Activated CD8-positive, alpha-beta T cell treated with anti-CD3 and anti-CD28 coated beads for 36 hours (primary cell): ENCODE measurements at regions not wholly inside any gene's neighbourhood (a gene's known extent, or its start where the extent isn't known, plus 50 kb on each side); places are given as distances from the start of the nearest gene placed in this dataset.

Source experiments
- ATAC-seq: fragments of 200-7000 bp; cut with Tn5 transposase; one replicate; pipeline ENCODE4 v1.10.0; 2021; ENCODE audit warnings: mild to moderate bottlenecking, moderate library complexity
- CTCF ChIA-PET: fragments of 350-600 bp; sonication (Branson Sonifier 250); formaldehyde crosslinking; loops from one replicate; lab custom pipeline; 2021; ENCODE audit warnings: antibody characterized with exemption; lab: Charles Lee
- POLR2A ChIA-PET: fragments of 350-600 bp; sonication (Branson Sonifier 250); formaldehyde crosslinking; loops from one replicate; lab custom pipeline; 2021; ENCODE audit warnings: antibody characterized with exemption; lab: Charles Lee
- DNase-seq: peaks from one replicate; pipeline ENCODE4 v3.0.0-alpha.2; 2020
- H3K27ac Mint-ChIP-seq: one replicate; pipeline ENCODE4 v1.8.0; 2021; ENCODE audit warnings: mild to moderate bottlenecking, mixed read lengths
- H3K27me3 Mint-ChIP-seq: one replicate; pipeline ENCODE4 v1.8.0; 2021; ENCODE audit warnings: mixed read lengths
- H3K36me3 Mint-ChIP-seq: one replicate; pipeline ENCODE4 v1.8.0; 2021; ENCODE audit warnings: low read depth, mixed read lengths
- H3K4me1 Mint-ChIP-seq: one replicate; pipeline ENCODE4 v1.8.0; 2021; ENCODE audit warnings: low read depth, mixed read lengths
- H3K4me3 Mint-ChIP-seq: one replicate; pipeline ENCODE4 v1.8.0; 2021; ENCODE audit warnings: mild to moderate bottlenecking, moderate library complexity, mixed read lengths
- H3K9me3 Mint-ChIP-seq: one replicate; pipeline ENCODE4 v1.8.0; 2021; ENCODE audit warnings: mixed read lengths
- intact Hi-C: fragments of 100-400 bp; cut with micrococcal nuclease; formaldehyde crosslinking; loops from one replicate; pipeline ENCODE4 v1.10.0; 2022
- TF ChIP-seq, protein P1 (sequence below): fragments of 200-600 bp; IDR thresholded peaks from one replicate; pipeline ENCODE4 v1.8.0; 2022; ENCODE audit warnings: antibody characterized with exemption, mild to moderate bottlenecking

- intact Hi-C loops = no loop called here
- CTCF ChIA-PET = interaction anchor here (1.0 kb wide), 1 partner anchor 12 kb away, joined by 3 read pairs; no protein-coding TSS in a partner anchor
These were observed 156.8 kb upstream of the LYZL1 start for GRCh38 chr10:29131952-29132547.

GRCh38 chr10:29132551-29133111 is 156.2 kb upstream of the LYZL1 start:
- ChIA-PET POLR2A (no interaction called here), CTCF (interaction anchor here (1.0 kb wide), 1 partner anchor 13 kb away, joined by 3 read pairs; no protein-coding TSS in a partner anchor)
- no peak for DNase-seq
- TF ChIP-seq, protein P1, sequence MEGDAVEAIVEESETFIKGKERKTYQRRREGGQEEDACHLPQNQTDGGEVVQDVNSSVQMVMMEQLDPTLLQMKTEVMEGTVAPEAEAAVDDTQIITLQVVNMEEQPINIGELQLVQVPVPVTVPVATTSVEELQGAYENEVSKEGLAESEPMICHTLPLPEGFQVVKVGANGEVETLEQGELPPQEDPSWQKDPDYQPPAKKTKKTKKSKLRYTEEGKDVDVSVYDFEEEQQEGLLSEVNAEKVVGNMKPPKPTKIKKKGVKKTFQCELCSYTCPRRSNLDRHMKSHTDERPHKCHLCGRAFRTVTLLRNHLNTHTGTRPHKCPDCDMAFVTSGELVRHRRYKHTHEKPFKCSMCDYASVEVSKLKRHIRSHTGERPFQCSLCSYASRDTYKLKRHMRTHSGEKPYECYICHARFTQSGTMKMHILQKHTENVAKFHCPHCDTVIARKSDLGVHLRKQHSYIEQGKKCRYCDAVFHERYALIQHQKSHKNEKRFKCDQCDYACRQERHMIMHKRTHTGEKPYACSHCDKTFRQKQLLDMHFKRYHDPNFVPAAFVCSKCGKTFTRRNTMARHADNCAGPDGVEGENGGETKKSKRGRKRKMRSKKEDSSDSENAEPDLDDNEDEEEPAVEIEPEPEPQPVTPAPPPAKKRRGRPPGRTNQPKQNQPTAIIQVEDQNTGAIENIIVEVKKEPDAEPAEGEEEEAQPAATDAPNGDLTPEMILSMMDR = no peak
- H3K36me3 Mint-ChIP-seq = no peaks in the 10 kb centered on the region
- H3K27ac Mint-ChIP-seq = no peak overlapping the region
- no peak for ATAC-seq
- peaks cover 7% of the 10 kb centered on the region for H3K27me3 Mint-ChIP-seq
- no peaks in the 10 kb centered on the region for H3K4me1 Mint-ChIP-seq
- intact Hi-C loops = no loop called here
- no peak overlapping the region for H3K4me3 Mint-ChIP-seq
- no peaks in the 10 kb centered on the region for H3K9me3 Mint-ChIP-seq

More at GRCh38 chr10:29131952-29132547, 156.8 kb upstream of the LYZL1 start:
- H3K4me3 Mint-ChIP-seq = no peak overlapping the region
- H3K9me3 Mint-ChIP-seq = no peaks in the 10 kb centered on the region
- no peaks in the 10 kb centered on the region for H3K36me3 Mint-ChIP-seq
- H3K27me3 Mint-ChIP-seq = peaks cover 7% of the 10 kb centered on the region
- ATAC-seq (no peak), DNase-seq (no peak)
- POLR2A ChIA-PET = no interaction called here
- TF ChIP-seq, protein P1 = no peak
- no peak overlapping the region for H3K27ac Mint-ChIP-seq
- H3K4me1 Mint-ChIP-seq = no peaks in the 10 kb centered on the region

DNA sequence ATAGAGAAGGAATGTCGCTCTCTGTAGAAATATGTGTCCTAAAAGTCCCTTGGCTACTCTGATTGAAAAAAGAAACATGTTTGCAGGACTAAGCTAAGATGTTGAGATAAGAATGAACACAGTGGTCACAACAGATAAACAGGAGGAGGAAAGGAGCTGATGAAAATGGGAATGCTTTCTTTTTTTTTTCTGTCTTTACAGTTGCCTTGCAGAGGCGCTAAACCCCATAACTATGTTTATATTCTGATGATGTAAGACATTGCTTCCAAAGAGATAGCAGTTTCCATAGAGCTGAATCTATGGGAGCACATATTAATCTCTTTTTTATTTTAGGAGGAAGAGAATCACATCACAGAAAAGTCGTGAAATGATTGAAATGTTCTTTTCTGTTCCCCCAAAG is 153.5 kb upstream of the LYZL1 start:
- ATAC-seq = no peak
- H3K36me3 Mint-ChIP-seq = no peaks in the 10 kb centered on the region
- H3K27ac Mint-ChIP-seq = no peak overlapping the region
- no peak for DNase-seq
- intact Hi-C loops = no loop called here
- no peaks in the 10 kb centered on the region for H3K9me3 Mint-ChIP-seq
- peaks cover 5% of the 10 kb centered on the region for H3K27me3 Mint-ChIP-seq
- POLR2A ChIA-PET = no interaction called here
- CTCF ChIA-PET = no interaction called here
- no peak overlapping the region for H3K4me3 Mint-ChIP-seq
- TF ChIP-seq, protein P1 = no peak
- H3K4me1 Mint-ChIP-seq = no peaks in the 10 kb centered on the region

- ATAC-seq = no peak
- TF ChIP-seq, protein P1 = no peak
- Mint-ChIP-seq H3K36me3 (no peaks in the 10 kb centered on the region), H3K27ac (no peak overlapping the region), H3K4me1 (no peaks in the 10 kb centered on the region), H3K4me3 (no peak overlapping the region), H3K27me3 (peaks cover 5% of the 10 kb centered on the region), H3K9me3 (no peaks in the 10 kb centered on the region)
- no peak for DNase-seq
- intact Hi-C loops = no loop called here
- CTCF ChIA-PET = no interaction called here
- POLR2A ChIA-PET = no interaction called here
These were observed 152.5 kb upstream of the LYZL1 start for GRCh38 chr10:29136411-29136810.

DNA sequence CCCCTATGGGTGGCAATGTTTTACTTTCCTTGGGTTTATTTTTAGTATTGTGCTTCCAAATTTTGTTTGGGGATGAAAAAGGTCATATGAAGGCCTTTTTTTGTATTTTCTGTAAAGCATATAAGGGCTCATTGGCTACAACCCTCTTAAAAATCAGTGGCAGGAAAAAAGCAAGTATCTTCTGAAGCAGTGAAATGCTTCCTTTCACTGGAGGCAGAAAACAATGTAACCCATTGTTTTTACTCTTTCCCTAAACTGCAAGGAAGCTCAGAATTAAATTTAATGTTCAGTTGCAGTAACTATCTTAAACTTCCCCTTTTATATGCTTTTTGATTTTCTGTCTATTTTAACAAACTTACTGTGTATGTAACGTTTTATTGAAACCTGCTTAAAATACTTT is 148.7 kb upstream of the LYZL1 start:
- Mint-ChIP-seq H3K36me3 (no peaks in the 10 kb centered on the region), H3K4me3 (no peak overlapping the region), H3K27ac (no peak overlapping the region), H3K27me3 (peaks cover 14% of the 10 kb centered on the region), H3K4me1 (no peaks in the 10 kb centered on the region), H3K9me3 (no peaks in the 10 kb centered on the region)
- ChIA-PET POLR2A (no interaction called here), CTCF (no interaction called here)
- TF ChIP-seq, protein P1 = no peak
- no peak for ATAC-seq
- intact Hi-C loops = no loop called here
- DNase-seq = no peak
